ENCODE measurements at regions not wholly inside any gene's neighbourhood (a gene's known extent, or its start where the extent isn't known, plus 50 kb on each side); places are given as distances from the start of the nearest gene placed in this dataset.

DNA sequence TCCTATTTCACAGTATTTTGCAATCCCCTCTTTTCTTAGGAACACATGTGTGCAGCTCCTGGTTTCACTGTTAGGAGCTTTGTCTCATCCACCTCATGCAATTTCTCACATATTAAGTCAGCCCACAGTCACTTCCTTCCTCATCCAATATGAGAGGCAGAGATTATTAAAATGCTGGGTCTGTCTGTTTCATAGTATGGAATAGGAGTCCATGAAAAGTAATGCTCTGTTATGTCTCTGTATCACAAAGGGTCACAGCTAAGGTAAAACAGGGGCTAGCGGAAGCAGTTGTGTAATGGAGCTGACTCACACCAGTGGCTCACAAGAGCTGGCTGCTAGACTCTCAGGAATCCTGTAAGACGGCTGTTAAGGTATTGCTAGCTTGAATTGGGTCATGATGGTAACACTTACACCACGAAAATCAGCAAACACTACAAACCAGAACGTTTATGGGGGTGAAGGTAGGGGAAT is 216.5 kb downstream of the EFNB2 start:
- 56 to 66% methylated on average over 4 of the region's 4 CpGs for WGBS, 2 donors
- TF ChIP-seq POLR2A (IDR thresholded peaks at IDR 0.05), result no peak
- TF ChIP-seq, protein P1, sequence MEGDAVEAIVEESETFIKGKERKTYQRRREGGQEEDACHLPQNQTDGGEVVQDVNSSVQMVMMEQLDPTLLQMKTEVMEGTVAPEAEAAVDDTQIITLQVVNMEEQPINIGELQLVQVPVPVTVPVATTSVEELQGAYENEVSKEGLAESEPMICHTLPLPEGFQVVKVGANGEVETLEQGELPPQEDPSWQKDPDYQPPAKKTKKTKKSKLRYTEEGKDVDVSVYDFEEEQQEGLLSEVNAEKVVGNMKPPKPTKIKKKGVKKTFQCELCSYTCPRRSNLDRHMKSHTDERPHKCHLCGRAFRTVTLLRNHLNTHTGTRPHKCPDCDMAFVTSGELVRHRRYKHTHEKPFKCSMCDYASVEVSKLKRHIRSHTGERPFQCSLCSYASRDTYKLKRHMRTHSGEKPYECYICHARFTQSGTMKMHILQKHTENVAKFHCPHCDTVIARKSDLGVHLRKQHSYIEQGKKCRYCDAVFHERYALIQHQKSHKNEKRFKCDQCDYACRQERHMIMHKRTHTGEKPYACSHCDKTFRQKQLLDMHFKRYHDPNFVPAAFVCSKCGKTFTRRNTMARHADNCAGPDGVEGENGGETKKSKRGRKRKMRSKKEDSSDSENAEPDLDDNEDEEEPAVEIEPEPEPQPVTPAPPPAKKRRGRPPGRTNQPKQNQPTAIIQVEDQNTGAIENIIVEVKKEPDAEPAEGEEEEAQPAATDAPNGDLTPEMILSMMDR (IDR thresholded peaks at IDR 0.05), result no peak
- Histone ChIP-seq H3K4me1 (no peaks in the 10 kb centered on the region), H3K9me3 (peaks cover 4% of the 10 kb centered on the region), H3K36me3 (ENCODE audit: low read depth, missing control alignments) (no peaks in the 10 kb centered on the region), H3K27me3 (no peaks in the 10 kb centered on the region), H3K4me3 (no peak overlapping the region), H3K27ac (no peak overlapping the region)
- DNase-seq, result no peak
- intact Hi-C loops (cut with DNase I; ENCODE audit: low total_unique reads), result no loop called here

DNA sequence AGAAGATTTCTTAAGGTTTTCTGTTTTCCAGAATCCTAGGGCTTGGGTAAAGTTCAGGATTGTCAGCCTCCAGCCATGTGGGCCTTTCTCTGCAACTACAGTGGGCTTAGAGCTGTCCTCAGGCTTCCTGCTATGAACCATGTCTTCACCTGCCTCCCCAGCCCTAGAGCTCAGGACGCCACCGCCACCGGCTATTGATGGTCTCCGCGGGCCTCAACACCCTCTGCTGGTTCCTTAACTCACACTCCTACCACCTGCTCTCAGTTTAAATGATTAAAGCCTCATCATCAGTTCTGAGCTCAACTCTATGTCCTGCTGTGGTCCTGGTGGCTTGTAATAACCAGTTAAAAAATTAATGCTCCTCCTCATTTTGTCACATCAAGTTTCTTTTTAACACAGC is 221.0 kb downstream of the EFNB2 start:
- H3K9me3 ChIP-seq, result no peaks in the 10 kb centered on the region
- DNase-seq, result no peak
- no peaks in the 10 kb centered on the region for H3K36me3 ChIP-seq (ENCODE audit: low read depth, missing control alignments)
- no peak overlapping the region for H3K27ac ChIP-seq
- intact Hi-C loops (cut with DNase I; ENCODE audit: low total_unique reads), result no loop called here
- no peaks in the 10 kb centered on the region for H3K4me1 ChIP-seq
- 63 to 79% methylated on average over 5 of the region's 5 CpGs for WGBS, 2 donors
- TF ChIP-seq, protein P1 (IDR thresholded peaks at IDR 0.05), result no peak
- TF ChIP-seq POLR2A (IDR thresholded peaks at IDR 0.05), result no peak
- no peaks in the 10 kb centered on the region for H3K27me3 ChIP-seq
- no peak overlapping the region for H3K4me3 ChIP-seq

DNA sequence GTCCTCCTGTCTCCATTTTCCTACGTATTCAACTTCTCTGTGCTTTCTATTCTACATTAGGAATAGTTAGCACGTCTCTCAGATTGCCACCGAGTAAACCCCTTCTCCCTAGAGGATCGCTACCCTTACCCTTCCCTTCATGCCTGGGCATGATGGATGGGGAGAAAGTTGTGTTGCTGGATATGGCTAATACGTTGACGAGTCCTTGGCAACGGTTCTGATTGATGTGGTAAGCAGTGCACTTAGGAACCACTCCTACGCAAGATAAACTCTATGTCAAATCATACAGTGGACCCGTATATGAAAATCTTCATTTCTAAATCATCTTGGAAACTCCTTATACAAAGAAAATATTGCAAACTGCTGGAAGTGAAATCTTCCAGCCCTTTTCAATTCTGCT is 224.5 kb downstream of the EFNB2 start:
- H3K27ac ChIP-seq, result no peak overlapping the region
- WGBS, 2 donors, result 48 to 50% methylated on average over 9 of the region's 9 CpGs
- intact Hi-C loops (cut with DNase I; ENCODE audit: low total_unique reads), result no loop called here
- DNase-seq, result no peak
- H3K27me3 ChIP-seq, result no peaks in the 10 kb centered on the region
- H3K4me1 ChIP-seq, result no peaks in the 10 kb centered on the region
- H3K36me3 ChIP-seq (ENCODE audit: low read depth, missing control alignments), result no peaks in the 10 kb centered on the region
- H3K9me3 ChIP-seq, result no peaks in the 10 kb centered on the region
- no peak for TF ChIP-seq POLR2A (IDR thresholded peaks at IDR 0.05)
- TF ChIP-seq, protein P1 (IDR thresholded peaks at IDR 0.05), result no peak
- H3K4me3 ChIP-seq, result no peak overlapping the region

DNA sequence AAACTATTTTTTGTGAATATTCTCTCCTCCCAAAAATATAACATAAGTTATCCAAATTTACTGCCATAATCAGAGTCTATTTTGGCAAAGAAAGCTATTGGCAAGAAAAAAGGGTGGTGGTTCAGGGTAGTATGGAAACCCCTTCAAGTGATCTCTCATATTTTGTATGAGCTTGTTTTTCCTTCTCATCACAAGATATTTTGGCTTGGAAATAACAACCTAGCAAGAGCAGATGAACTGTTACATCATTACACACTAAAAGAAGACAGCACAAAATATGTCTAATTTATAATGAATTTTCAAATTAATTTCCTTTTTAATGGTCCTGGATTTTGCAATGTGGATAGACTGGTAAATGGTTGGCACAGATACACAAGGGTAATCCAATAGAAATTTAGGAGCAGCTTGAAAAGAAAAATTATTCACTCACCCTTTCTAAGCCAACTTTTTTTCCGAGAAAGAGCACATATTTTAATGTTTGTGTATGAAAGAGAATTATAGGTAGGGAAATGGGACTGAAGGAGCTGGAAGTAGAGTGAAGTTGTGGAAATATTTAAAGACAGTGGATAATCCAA is 225.1 kb downstream of the EFNB2 start:
- Histone ChIP-seq H3K27ac (no peak overlapping the region), H3K27me3 (no peaks in the 10 kb centered on the region), H3K9me3 (no peaks in the 10 kb centered on the region), H3K4me3 (no peak overlapping the region), H3K36me3 (ENCODE audit: low read depth, missing control alignments) (no peaks in the 10 kb centered on the region), H3K4me1 (no peaks in the 10 kb centered on the region)
- intact Hi-C loops (cut with DNase I; ENCODE audit: low total_unique reads), result no loop called here
- no peak for DNase-seq
- TF ChIP-seq, protein P1 (IDR thresholded peaks at IDR 0.05), result no peak
- TF ChIP-seq POLR2A (IDR thresholded peaks at IDR 0.05), result no peak
- 90 to 98% methylated on average over 1 of the region's 1 CpG for WGBS, 2 donors

DNA sequence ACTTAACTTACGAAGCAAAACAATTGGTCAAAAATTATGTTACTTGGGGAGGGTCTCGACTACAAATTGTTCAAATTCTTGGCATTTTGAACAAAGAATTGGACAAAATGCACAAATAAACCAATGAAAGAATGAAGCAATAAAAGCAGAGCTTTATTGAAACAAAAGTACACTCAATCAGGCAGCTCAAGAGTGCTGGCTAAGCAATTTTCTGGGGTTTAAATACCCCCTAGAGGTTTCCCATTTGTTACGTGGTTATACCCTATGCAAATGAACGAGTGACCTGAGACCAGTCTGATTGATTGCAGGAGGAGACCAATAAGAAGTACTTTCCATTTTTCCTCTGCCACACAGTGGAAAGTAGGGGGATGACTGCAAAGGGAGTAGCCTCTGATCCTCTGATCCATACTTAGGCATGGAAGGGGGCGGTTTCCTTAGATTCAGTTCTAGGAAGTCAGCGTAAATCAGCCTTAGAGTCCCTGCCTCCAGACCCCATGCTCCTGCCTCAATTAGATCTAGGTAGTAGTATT is 228.6 kb downstream of the EFNB2 start:
- Histone ChIP-seq H3K4me3 (no peak overlapping the region), H3K27me3 (no peaks in the 10 kb centered on the region), H3K4me1 (no peaks in the 10 kb centered on the region), H3K9me3 (no peaks in the 10 kb centered on the region), H3K36me3 (ENCODE audit: low read depth, missing control alignments) (no peaks in the 10 kb centered on the region), H3K27ac (no peak overlapping the region)
- TF ChIP-seq POLR2A (IDR thresholded peaks at IDR 0.05), result no peak
- TF ChIP-seq, protein P1 (IDR thresholded peaks at IDR 0.05), result no peak
- no peak for DNase-seq
- WGBS, 2 donors, result 88 to 90% methylated on average over 6 of the region's 6 CpGs
- intact Hi-C loops (cut with DNase I; ENCODE audit: low total_unique reads), result no loop called here
